Stimulated activated CD4-positive, alpha-beta T cell treated with anti-CD3 and anti-CD28 coated beads, Interleukin-4, amount 100 ng/mL, for 4 hours (primary cell): ENCODE measurements at regions not wholly inside any gene's neighbourhood (a gene's known extent, or its start where the extent isn't known, plus 50 kb on each side); places are given as distances from the start of the nearest gene placed in this dataset.
A peak's percentile ranks its signal among the peaks of the same experiment; 100 is the strongest.

Experiments
- DNase-seq, 2 experiments: peaks; one replicate each; pipeline ENCODE4 v3.0.0-alpha.2; 2020

- no peak for DNase-seq
Observed at GRCh38 chr20:63085151-63085861, 78.5 kb upstream of the BHLHE23 start.

GRCh38 chr20:63084563-63084927 is 77.8 kb upstream of the BHLHE23 start:
- DNase-seq: no peak

DNA sequence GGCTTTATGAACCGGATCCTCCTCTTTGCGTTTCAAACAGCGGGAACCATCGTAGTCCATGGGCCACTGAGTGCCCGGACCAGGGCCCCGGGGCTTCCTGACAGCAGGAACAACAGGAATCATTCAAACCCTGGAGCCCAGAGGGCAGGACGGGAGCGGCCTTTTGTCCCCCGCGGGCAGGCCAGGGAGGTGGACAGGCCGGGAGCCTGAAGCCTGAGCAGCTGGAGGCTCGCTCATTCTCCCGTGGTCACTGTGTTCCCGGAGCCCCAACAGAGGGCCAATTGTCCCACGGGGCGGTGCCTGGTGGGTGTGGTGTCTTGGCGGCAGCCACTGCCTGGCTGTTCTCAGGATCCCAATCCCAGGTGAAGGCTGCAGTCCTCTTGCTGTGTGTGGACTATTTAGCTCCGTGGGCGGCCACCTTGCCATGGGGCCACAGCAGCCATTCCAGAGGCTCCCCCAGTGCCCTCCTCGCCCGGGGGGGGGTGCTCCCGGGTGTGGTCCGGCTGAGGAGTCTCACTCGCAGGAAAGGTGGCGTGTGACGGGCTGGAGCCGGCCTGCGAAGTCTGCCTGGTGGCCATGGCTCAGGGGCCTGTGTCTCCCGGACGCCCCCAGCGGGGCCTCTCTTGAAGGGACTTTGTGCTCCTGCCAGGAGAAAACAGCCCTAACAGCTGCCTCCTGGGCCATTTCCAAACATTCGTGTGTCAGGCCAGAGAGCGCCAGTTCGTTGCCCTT is 77.2 kb upstream of the BHLHE23 start:
- no peak for DNase-seq

- DNase-seq: no peak
Observed at GRCh38 chr20:63082939-63083735, 76.4 kb upstream of the BHLHE23 start.

DNA sequence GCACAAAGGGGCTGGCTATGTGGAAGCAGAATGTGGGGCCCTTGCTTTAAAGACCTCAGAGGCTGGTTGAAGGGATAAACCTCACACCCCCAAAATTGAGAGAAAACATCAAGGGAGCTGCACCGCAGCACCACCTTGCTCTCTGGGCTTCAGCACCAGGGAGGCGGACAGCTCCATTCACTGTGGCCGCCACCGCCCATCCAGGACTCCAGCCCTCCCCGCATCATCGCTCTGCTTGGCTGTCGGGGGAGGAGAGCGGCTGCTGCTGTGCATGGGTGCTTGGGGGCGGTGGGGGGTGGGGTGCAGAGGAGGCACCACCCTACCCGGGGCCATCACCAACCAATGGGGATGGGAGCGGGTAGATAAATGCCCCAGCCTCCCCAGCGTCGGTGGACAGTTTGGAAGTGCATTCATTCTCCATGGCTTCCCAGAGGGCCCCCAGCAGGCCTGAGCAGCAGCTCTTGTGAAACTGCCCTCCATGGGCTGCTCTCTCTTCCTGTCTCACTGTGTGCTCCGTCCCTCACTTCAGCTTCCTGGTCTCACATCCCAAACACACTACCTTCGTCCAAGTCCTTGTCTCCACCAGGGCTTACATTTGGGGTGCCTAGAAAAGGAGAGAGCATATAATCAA is 75.7 kb upstream of the BHLHE23 start:
- peak in 1 of 2 experiments; percentile 36 for DNase-seq

DNA sequence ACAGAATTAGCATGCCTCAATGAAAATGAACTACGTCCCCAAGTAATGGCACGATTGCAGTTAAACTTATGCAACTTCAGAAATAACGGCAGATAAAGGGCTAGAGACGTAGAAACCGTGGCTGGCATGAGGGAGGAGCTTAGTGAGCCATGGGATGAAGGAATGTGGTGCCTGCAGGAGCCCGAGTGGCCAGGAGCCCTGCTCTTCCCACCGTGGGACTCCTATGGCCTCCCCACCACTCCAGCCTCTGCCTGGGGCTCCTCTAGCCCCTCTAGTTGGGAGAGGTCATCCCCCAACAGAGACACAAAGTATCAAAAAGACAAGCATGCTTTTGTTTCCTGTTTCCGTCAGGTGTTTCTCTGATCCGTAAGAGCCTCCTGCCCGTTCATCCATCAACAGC is 75.1 kb upstream of the BHLHE23 start:
- DNase-seq: no peak

GRCh38 chr20:63081351-63081750 is 74.6 kb upstream of the BHLHE23 start:
- no peak for DNase-seq

GRCh38 chr20:63080811-63081210 is 74.0 kb upstream of the BHLHE23 start:
- no peak for DNase-seq

- no peak for DNase-seq
Observed at GRCh38 chr20:63080411-63080810, 73.6 kb upstream of the BHLHE23 start.

- no peak for DNase-seq
Observed at GRCh38 chr20:63079971-63080370, 73.2 kb upstream of the BHLHE23 start.

DNA sequence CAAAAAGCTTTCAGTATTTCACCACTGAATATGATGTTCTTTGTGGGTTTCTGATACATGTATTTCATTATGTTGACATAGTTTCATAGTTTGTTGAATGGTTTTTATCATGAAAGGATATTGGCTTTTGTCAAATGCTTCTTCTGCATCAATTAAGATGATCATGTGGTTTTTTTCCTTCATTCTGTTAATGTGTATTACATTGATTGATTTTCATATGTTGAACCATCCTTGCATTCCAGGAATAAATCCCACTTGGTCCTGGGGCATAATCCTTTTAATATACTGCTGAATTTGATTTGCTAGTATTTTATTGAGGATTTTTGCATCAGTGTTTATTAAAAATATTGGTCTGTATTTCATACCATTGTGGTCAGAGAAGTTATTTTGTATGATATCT is 70.9 kb upstream of the BHLHE23 start:
- no peak for DNase-seq

- no peak for DNase-seq
Observed at GRCh38 chr20:63076421-63076820, 69.7 kb upstream of the BHLHE23 start.

- DNase-seq: no peak
Observed at GRCh38 chr20:63074631-63075030, 67.9 kb upstream of the BHLHE23 start.

GRCh38 chr20:63074182-63074581 is 67.4 kb upstream of the BHLHE23 start:
- no peak for DNase-seq

- DNase-seq: no peak
Observed at GRCh38 chr20:63073738-63074065, 66.9 kb upstream of the BHLHE23 start.

DNA sequence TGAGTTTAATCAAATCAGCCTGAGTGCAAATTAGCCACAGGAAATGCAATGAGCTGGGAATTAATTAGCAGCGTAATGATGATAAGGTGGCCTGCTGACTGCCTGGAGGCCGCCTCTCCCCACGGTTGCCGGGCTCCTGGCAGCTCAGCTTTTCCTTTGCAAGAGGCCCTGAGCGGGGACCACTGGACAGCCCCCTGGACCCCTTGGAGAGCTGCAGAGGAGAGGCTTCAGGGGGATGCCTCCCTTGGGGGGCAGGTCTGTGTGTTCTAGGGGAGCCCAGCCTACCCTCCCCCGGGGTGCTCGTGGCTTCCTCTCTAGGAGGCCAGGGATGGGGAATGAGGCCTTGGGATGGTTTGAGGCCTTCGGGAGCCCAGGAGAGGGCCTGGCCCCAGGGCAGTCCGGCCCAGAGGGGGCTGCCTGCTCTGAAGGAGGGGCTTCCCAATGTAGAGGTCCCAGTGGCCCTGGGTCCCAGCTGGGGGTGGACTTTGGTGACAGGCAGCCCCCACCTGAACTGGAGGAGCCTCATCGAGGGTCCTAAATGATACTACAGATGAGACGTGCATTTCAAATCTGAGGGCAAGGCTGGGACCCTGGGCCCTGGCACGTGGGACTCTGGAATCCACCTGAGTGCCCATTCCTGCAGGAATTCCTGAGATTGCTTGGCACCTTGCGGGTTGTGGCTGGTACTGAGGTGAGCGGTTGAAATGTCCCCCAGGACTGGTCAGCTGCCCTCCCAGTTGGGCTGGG is 66.4 kb upstream of the BHLHE23 start:
- DNase-seq: no peak

GRCh38 chr20:63072231-63072791 is 65.5 kb upstream of the BHLHE23 start:
- no peak for DNase-seq

DNA sequence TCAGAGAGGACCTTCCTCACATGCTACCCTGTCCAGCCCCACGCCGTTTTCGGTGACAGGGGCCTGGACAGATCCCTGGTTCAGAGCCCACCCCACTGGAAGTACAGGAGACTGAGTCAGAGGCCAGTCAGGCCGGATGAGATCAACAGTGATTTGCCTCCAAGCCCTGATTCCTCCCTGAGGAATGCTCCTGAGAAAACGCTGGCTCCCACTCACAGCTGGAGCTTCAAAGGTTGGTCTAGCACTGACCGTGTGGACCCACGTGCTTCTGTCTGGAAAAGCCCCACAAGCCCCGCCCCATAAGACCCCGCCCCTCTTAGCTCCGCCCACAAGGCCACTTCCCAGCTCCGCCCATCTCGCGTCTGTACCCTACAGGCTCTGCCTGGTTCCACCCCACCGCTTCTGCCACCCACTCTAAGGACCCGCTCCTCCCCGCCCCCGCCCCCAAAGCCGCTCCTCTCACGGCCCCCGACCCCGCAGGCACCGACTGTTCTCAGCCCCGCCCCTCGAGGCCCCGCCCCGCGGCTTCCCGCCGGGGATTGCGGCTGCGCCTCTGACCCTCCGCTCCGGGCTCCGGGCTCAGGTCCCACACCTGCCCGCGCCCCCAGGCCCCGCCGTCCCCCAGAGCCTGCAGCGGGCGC is 64.9 kb upstream of the BHLHE23 start:
- DNase-seq: peak; percentile 16 to 37

DNA sequence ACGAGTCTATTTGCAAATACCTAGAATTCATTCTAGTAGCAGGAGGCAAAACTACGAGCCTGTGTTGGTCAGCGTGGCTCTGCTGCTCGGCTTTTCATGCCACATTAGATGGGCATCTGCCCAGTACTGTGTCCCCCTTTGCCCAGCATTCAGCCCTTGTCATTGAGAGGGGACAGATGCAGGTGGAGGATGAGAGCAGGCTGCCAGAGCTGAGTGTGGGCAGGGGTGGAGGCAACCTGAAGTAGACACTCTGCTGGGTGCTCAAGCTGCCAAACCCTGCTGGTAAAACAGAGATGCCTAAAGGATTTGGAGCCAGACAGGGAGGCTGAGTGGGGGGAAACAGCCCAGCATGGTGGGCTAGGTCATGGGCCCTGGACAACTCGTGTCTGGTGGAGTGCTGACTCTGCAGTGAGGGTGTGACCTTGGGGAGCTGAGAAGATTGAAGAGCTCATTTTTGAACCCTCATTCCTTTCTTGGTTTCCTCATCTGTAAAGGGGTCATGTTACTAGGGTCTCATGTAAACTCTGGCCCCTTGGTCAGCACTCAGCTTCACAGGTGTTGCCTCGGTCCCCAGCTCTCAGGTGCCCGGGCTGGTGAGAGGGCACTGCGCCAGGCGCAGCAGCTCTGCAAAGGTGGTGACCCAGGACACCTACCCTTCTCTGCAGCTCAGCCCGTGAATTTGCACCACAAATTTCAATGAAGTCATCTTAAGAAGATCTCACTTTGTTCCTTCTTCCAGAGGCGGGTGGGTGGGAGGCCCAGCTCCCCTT is 64.2 kb upstream of the BHLHE23 start:
- DNase-seq: no peak

DNA sequence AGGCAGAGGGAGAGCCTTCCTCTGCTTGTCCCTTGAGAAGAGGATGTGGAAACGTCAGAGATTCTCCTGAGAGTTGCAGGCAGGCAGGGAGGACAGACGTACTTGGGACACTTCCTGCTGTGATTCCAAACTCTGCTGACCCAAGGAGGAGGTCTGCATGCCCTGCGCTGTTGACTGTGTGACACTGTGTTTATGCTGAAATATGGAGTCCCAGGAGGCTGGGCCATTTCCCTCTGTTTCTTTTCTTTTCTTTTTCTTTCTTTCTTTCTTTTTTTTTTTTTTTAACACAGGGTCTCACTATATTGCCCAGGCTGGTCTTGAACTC is 63.5 kb upstream of the BHLHE23 start:
- no peak for DNase-seq

DNA sequence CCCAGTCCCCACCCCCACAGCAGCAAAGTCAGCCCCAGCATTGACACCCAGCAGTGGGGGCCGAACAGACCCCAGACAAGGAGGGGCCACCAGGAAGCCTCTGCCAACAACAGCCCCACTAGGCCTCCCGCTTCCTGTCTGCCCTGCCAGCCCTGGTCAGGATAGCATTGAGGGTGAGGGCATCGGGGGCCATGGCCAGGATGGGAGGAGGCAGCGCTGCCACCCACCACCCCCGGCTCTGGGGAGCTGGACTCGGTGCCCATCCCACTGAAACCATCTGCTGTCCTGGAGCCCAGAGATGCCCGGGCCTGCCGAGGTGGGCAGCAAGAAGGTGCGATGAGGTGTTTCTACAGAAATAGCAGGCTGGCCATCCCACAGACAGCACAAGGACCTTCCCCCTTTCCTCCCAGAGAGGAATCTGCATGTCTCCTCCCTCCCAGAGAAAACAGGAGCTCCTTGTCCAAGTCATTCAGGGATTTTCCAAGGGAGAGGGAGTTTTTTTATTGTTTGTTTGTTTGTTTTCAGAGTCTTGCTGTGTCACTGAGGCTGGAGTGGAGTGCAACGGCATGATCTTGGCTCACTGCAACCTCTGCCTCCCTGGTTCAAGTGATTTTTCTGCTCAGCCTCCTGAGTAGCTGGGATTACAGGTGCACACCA is 62.1 kb upstream of the BHLHE23 start:
- no peak for DNase-seq
